Parathyroid adenoma (tissue), 2 donors: ENCODE measurements at regions not wholly inside any gene's neighbourhood (a gene's known extent, or its start where the extent isn't known, plus 50 kb on each side); places are given as distances from the start of the nearest gene placed in this dataset.

Experiments
- H2AFZ ChIP-seq: fragments of 300-600 bp; sonication (generic); one replicate; pipeline ENCODE4 v1.7.0; 2017; ENCODE audit warnings: antibody characterized with exemption, mild to moderate bottlenecking
- H3K27ac ChIP-seq: fragments of 300-600 bp; sonication (generic); one replicate; pipeline ENCODE4 v1.7.0; 2017
- H3K27me3 ChIP-seq: fragments of 300-600 bp; sonication (generic); one replicate; pipeline ENCODE4 v1.7.0; 2017; ENCODE audit warnings: low read length; ENCODE audit not compliant: control insufficient read depth, insufficient read depth
- H3K36me3 ChIP-seq: fragments of 300-600 bp; sonication (generic); one replicate; pipeline ENCODE4 v1.7.0; 2017; ENCODE audit warnings: low read length; ENCODE audit not compliant: control insufficient read depth, insufficient read depth
- H3K4me1 ChIP-seq: fragments of 300-600 bp; sonication (generic); one replicate; pipeline ENCODE4 v1.7.0; 2017; ENCODE audit warnings: control low read depth
- H3K4me2 ChIP-seq: fragments of 300-600 bp; sonication (generic); one replicate; pipeline ENCODE4 v1.7.0; 2017; ENCODE audit warnings: low read length
- H3K4me3 ChIP-seq: fragments of 300-600 bp; sonication (generic); one replicate; pipeline ENCODE4 v1.7.0; 2017; ENCODE audit warnings: low read depth, low read length
- H3K79me2 ChIP-seq: fragments of 300-600 bp; sonication (generic); one replicate; pipeline ENCODE4 v1.7.0; 2017; ENCODE audit warnings: control low read depth
- H3K9ac ChIP-seq: fragments of 300-600 bp; sonication (generic); one replicate; pipeline ENCODE4 v1.7.0; 2017; ENCODE audit warnings: mild to moderate bottlenecking
- H3K9me3 ChIP-seq: fragments of 300-600 bp; sonication (generic); one replicate; pipeline ENCODE4 v1.7.0; 2017; ENCODE audit warnings: low read length; ENCODE audit not compliant: control insufficient read depth
- TF ChIP-seq, protein P1 (sequence below): fragments of 300-600 bp; sonication (generic); IDR thresholded peaks from one replicate; pipeline ENCODE4 v1.7.0; 2017; ENCODE audit warnings: antibody characterized with exemption, mild to moderate bottlenecking
- donor health status: primary hyperparathyroidism.

GRCh38 chr3:99031778-99032177 lies 130.3 kb upstream of the DCBLD2 start:
- H3K79me2 ChIP-seq = no peaks in the 10 kb centered on the region
- no peaks in the 10 kb centered on the region for H3K36me3 ChIP-seq
- TF ChIP-seq, protein P1, sequence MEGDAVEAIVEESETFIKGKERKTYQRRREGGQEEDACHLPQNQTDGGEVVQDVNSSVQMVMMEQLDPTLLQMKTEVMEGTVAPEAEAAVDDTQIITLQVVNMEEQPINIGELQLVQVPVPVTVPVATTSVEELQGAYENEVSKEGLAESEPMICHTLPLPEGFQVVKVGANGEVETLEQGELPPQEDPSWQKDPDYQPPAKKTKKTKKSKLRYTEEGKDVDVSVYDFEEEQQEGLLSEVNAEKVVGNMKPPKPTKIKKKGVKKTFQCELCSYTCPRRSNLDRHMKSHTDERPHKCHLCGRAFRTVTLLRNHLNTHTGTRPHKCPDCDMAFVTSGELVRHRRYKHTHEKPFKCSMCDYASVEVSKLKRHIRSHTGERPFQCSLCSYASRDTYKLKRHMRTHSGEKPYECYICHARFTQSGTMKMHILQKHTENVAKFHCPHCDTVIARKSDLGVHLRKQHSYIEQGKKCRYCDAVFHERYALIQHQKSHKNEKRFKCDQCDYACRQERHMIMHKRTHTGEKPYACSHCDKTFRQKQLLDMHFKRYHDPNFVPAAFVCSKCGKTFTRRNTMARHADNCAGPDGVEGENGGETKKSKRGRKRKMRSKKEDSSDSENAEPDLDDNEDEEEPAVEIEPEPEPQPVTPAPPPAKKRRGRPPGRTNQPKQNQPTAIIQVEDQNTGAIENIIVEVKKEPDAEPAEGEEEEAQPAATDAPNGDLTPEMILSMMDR = no peak
- H3K4me2 ChIP-seq = no peak overlapping the region
- H3K27me3 ChIP-seq = no peaks in the 10 kb centered on the region
- no peaks in the 10 kb centered on the region for H3K4me1 ChIP-seq
- peaks cover 3% of the 10 kb centered on the region for H3K9me3 ChIP-seq
- no peak overlapping the region for H3K27ac ChIP-seq
- H2AFZ ChIP-seq = no peak overlapping the region
- no peak overlapping the region for H3K4me3 ChIP-seq
- no peak overlapping the region for H3K9ac ChIP-seq

DNA sequence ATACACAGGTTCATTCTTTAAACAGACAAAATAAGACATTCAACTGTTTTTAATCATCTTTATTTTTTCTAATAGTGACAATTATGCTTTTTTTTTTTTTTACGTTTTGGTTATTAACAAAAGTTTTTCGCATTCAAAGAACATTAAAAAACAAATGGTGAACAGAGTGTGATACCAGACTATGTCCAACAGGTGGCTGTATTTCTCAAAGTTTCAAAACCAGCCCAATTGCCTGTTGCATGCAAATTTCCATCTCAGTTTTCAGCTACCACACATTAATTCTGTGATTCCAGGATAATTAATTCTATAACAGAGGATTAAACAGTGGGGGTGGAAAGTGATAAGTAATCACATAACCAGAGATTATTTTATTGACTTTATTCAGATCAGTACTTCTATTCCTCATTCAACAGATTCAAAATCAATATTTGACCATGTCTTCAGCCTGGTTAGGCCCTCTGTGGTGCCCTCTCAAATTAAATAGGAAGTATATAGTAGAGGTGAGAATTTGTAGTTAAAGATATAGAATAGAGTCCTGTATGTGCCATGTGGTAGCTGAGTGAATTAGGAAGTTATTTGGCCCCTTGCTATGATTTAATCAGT lies 122.2 kb upstream of the DCBLD2 start:
- no peak overlapping the region for H2AFZ ChIP-seq
- H3K79me2 ChIP-seq = no peaks in the 10 kb centered on the region
- H3K4me1 ChIP-seq = no peaks in the 10 kb centered on the region
- no peak overlapping the region for H3K4me3 ChIP-seq
- no peak overlapping the region for H3K4me2 ChIP-seq
- no peaks in the 10 kb centered on the region for H3K27me3 ChIP-seq
- peaks cover 3% of the 10 kb centered on the region for H3K9me3 ChIP-seq
- no peak overlapping the region for H3K9ac ChIP-seq
- no peak overlapping the region for H3K27ac ChIP-seq
- H3K36me3 ChIP-seq = no peaks in the 10 kb centered on the region
- TF ChIP-seq, protein P1 = peak; percentile 60

GRCh38 chr3:99021466-99021865 lies 120.0 kb upstream of the DCBLD2 start:
- Histone ChIP-seq H3K9me3 (no peaks in the 10 kb centered on the region), H3K9ac (no peak overlapping the region), H3K4me3 (no peak overlapping the region), H3K36me3 (no peaks in the 10 kb centered on the region), H3K4me1 (no peaks in the 10 kb centered on the region), H3K27ac (no peak overlapping the region), H3K4me2 (no peak overlapping the region), H3K79me2 (no peaks in the 10 kb centered on the region), H3K27me3 (no peaks in the 10 kb centered on the region), H2AFZ (no peak overlapping the region)
- TF ChIP-seq, protein P1 = no peak

GRCh38 chr3:99016452-99016851 lies 115.0 kb upstream of the DCBLD2 start:
- H3K27ac ChIP-seq = no peak overlapping the region
- no peaks in the 10 kb centered on the region for H3K27me3 ChIP-seq
- H2AFZ ChIP-seq = no peak overlapping the region
- no peak overlapping the region for H3K4me3 ChIP-seq
- TF ChIP-seq, protein P1 = no peak
- no peaks in the 10 kb centered on the region for H3K36me3 ChIP-seq
- no peaks in the 10 kb centered on the region for H3K9me3 ChIP-seq
- H3K79me2 ChIP-seq = no peaks in the 10 kb centered on the region
- peaks cover 4% of the 10 kb centered on the region for H3K4me1 ChIP-seq
- H3K9ac ChIP-seq = no peak overlapping the region
- H3K4me2 ChIP-seq = no peak overlapping the region

DNA sequence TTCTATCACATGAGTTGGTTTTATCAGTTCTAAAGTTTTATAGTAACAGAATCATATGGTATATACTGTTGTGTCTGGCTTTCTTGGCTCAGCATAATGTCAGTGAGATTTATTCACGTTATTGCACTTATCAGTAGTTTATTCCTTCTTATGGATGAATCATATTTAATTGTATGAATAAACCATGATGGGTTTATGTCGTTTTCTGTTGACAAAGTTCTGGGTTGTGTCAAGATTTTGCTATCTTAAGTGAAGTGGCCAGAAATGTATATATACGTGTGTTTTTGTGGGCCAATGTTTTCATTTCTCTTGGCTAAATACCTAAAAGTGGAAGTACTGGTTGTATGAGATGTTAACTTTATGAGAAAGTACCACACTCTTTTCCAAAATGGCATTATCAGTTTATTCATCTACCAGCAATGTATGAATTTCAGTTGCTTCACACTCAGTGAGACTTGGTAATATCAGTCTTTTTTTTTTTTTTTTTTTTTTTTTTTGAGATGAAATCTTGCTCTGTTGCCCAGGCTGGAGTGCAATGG lies 112.4 kb upstream of the DCBLD2 start:
- H3K4me3 ChIP-seq = no peak overlapping the region
- no peak overlapping the region for H3K27ac ChIP-seq
- no peak overlapping the region for H3K4me2 ChIP-seq
- H2AFZ ChIP-seq = no peak overlapping the region
- TF ChIP-seq, protein P1 = no peak
- H3K79me2 ChIP-seq = no peaks in the 10 kb centered on the region
- H3K36me3 ChIP-seq = no peaks in the 10 kb centered on the region
- no peaks in the 10 kb centered on the region for H3K9me3 ChIP-seq
- H3K27me3 ChIP-seq = no peaks in the 10 kb centered on the region
- peaks cover 4% of the 10 kb centered on the region for H3K4me1 ChIP-seq
- no peak overlapping the region for H3K9ac ChIP-seq
